ENCODE measurements at regions not wholly inside any gene's neighbourhood (a gene's known extent, or its start where the extent isn't known, plus 50 kb on each side); places are given as distances from the start of the nearest gene placed in this dataset.
A peak's percentile ranks its signal among the peaks of the same experiment; 100 is the strongest.

DNA sequence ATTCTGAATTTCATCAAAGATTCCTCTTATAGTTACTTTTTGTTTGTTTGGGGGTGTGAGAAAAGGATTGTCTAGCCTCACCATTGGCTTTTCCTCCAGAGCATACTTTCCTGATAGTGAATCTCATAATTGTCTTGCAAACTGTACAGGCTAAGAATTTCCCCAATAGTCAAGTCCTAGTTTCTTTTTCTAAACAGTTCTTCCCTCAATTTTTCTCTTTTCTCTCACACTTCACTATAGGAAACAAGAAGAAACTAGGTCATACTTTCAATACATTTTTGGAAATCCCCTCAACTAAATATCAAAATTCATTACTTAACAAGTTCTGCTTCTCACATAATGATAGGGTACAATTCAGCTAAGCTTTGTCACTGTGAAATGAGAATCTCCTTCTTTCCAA, 241.9 kb downstream of the IL20RB start:
- no peak overlapping the region for H3K4me3 ChIP-seq (ENCODE audit: low read depth, low read length)
- no peak for DNase-seq (ENCODE audit: low read depth)
- TF ChIP-seq, protein P1, sequence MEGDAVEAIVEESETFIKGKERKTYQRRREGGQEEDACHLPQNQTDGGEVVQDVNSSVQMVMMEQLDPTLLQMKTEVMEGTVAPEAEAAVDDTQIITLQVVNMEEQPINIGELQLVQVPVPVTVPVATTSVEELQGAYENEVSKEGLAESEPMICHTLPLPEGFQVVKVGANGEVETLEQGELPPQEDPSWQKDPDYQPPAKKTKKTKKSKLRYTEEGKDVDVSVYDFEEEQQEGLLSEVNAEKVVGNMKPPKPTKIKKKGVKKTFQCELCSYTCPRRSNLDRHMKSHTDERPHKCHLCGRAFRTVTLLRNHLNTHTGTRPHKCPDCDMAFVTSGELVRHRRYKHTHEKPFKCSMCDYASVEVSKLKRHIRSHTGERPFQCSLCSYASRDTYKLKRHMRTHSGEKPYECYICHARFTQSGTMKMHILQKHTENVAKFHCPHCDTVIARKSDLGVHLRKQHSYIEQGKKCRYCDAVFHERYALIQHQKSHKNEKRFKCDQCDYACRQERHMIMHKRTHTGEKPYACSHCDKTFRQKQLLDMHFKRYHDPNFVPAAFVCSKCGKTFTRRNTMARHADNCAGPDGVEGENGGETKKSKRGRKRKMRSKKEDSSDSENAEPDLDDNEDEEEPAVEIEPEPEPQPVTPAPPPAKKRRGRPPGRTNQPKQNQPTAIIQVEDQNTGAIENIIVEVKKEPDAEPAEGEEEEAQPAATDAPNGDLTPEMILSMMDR (conservative IDR thresholded peaks at IDR 0.05; ENCODE audit: low read depth, low read length): no peak

DNA sequence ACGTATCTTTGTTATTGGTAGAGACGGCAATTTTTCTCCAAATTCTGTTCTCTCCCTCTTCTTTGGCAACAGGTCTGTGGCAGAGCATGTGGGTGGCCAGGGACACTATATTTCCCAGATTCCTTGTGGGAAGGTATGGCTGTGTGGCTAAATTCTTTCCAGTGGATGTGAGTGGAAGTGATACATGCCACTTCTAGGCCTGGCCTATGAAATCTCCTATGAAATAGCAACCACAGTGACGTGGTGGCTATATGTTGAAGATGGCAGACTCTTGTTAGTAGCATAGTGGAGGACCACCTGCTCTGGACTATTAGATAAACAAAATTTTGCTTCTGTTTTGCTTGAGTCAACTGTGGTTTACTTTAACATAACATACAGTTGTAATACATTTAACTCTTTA, 243.3 kb downstream of the IL20RB start:
- H3K4me3 ChIP-seq (ENCODE audit: low read depth, low read length): no peak overlapping the region
- TF ChIP-seq, protein P1 (conservative IDR thresholded peaks at IDR 0.05; ENCODE audit: low read depth, low read length): no peak
- no peak for DNase-seq (ENCODE audit: low read depth)

DNA sequence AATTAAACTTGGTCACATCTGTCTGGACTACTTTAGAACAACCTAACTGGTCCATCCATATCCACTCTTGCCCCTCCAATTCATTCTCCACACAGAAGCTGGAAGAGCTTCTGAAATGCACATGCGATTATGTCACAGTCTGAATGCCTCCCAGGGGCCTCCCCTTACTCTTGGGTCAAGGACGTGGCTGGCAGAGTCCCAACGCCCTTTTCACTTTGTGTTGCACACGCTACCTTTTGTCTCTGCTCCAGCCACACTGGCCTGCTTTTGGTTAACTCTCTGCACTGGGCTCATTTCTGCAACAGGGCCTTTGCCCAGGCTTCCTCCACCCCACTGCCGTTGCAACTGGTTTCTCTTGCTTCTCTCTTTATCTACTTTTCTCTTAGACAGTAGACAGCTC, 245.2 kb downstream of the IL20RB start:
- TF ChIP-seq, protein P1 (conservative IDR thresholded peaks at IDR 0.05; ENCODE audit: low read depth, low read length): no peak
- DNase-seq (ENCODE audit: low read depth): no peak
- H3K4me3 ChIP-seq (ENCODE audit: low read depth, low read length): no peak overlapping the region

DNA sequence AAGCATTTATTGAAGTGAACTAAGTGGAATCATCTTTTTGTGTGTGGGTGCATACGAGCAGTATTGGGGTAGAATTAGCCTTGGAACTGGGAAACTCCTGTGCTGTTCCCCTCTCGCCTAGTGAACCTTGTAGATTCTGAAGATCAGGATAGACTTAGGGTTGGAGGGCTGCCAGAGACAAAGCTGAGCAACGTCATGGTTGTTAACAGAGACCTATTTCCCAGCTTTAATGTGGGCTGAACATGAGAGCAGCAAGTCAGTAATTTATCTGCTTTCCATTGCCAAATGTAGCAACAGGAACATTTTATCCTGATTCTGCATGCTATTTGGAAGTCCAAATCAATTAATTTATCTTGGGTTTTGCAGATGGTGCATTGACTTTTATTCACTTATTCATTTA, 246.6 kb downstream of the IL20RB start:
- no peak for DNase-seq (ENCODE audit: low read depth)
- H3K4me3 ChIP-seq (ENCODE audit: low read depth, low read length): no peak overlapping the region
- TF ChIP-seq, protein P1 (conservative IDR thresholded peaks at IDR 0.05; ENCODE audit: low read depth, low read length): no peak

DNA sequence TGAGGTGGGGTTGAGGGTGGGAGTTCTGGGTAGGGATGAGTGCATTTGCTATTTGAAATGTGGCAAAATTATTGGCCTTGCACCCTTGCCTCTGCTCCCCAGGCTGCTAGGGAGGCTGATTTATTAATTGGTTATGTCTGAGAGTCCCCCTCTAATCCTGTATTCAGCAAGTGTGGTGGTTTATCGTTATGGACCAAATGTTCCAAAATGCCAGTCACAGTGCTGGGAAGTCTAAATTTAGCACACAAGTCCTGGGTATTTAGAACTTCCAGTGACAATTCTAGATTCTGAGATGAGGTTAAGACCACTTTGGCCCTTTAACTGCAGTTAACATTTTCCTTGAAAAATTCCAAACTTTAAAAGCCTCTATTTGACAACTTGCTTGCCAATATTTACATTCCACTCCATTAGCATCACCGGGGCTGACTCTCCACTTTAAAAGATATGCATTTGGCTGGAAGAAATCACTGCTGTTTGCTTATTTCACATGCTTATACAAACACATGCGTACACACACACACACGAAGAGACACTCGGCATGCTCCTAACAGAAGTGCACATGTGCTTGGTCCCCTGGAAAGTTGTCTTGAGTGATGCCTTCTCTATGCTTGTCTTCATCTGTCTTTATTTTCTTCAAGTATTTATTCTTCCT, 247.7 kb downstream of the IL20RB start:
- TF ChIP-seq, protein P1 (conservative IDR thresholded peaks at IDR 0.05; ENCODE audit: low read depth, low read length): no peak
- H3K4me3 ChIP-seq (ENCODE audit: low read depth, low read length): no peak overlapping the region
- no peak for DNase-seq (ENCODE audit: low read depth)

DNA sequence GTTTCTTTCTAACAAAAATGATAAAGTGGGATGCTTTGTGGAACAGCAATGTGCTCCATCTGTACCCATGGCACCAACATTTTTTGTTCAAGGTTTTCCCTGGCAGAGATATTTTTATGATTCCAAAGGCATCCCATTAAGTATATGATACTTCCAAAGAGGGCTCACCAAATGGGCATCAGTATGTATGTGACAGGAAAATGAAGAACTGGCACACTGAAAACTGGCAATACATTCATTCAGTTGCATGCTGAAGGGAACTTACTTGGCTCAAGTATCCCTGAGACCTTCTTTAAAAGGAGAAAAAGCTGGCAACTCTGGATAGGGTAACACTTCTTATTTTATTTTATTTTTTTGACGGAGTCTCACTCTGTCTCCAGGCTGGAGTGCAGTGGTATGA, 249.8 kb downstream of the IL20RB start:
- no peak for DNase-seq (ENCODE audit: low read depth)
- TF ChIP-seq, protein P1 (conservative IDR thresholded peaks at IDR 0.05; ENCODE audit: low read depth, low read length): no peak
- H3K4me3 ChIP-seq (ENCODE audit: low read depth, low read length): no peak overlapping the region

DNA sequence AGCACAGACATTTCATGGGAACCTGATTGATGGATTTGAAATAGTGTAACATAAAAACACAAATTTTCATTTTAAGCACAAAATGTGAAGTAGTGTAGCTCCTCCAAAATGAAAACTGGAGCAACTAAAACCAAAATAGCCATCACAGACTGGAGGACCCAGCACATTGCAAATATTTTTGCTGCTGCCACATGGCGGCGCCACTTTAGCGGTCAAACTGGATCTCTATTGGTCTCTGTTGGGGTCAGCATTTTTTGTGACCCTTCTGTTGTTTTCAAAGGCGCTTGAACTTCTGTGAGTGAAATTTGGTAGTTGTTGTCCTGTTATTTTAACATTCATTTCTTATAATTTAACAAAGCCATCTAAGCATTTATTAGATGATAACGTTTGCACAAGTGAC, 259.9 kb downstream of the IL20RB start:
- no peak for DNase-seq (ENCODE audit: low read depth)
- H3K4me3 ChIP-seq (ENCODE audit: low read depth, low read length): no peak overlapping the region
- TF ChIP-seq, protein P1 (conservative IDR thresholded peaks at IDR 0.05; ENCODE audit: low read depth, low read length): peak; percentile 39

All from epithelial cell of proximal tubule (primary cell).